ENCODE measurements at regions not wholly inside any gene's neighbourhood (a gene's known extent, or its start where the extent isn't known, plus 50 kb on each side); places are given as distances from the start of the nearest gene placed in this dataset.

DNA sequence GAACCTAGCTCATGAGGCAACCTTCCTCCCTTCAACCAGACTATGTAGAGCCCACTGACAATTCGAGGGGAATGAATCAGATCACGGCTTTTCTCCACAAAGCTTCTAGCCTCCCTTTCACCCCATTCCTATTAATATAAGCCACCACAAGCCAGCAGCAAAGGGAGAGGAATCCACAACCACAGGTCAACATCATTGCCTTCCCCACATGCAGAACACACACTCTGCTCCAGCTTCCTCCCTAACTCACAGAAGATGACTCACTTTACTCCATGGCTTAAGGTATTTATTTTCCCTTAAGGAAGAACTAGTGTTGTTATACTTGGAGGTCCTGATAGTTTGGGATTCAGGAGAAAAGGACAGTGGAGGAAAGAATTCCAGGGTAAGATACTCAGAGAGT lies 272.2 kb downstream of the C1D start:
- DNase-seq (ENCODE audit: low read depth in 1 of 2, low spot score in 2 of 2) = peak in 1 of 2 experiments; percentile 18
- Histone ChIP-seq H3K9me3 (replicated peaks) (no peaks in the 10 kb centered on the region), H3K27me3 (replicated peaks) (no peaks in the 10 kb centered on the region), H3K27ac (no peak overlapping the region), H3K4me1 (replicated peaks) (no peaks in the 10 kb centered on the region), H3K36me3 (no peaks in the 10 kb centered on the region), H3K4me3 (no peak overlapping the region)

DNA sequence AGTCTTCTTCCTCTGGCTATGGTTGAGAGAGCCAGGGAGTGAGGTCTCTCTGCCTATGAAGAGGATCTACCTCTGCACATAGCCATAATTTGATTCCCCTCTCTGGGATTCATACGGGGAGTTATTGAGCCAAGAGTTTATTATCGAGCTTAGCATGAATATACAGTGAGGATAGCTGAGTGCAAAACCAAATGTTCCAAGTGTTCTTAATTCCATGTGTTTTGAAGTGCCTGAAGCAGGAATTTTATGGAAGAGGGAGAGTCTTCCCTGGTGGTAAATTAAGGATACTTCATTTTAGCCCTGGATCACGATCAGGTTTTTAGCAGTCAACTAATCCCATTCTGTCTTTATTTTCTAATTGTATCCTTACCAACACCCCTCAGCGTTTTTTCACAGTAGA lies 270.6 kb downstream of the C1D start:
- no peak overlapping the region for H3K4me3 ChIP-seq
- no peaks in the 10 kb centered on the region for H3K9me3 ChIP-seq (replicated peaks)
- H3K4me1 ChIP-seq (replicated peaks) = no peaks in the 10 kb centered on the region
- no peaks in the 10 kb centered on the region for H3K27me3 ChIP-seq (replicated peaks)
- H3K36me3 ChIP-seq = no peaks in the 10 kb centered on the region
- no peak for DNase-seq (ENCODE audit: low read depth in 1 of 2, low spot score in 2 of 2)
- H3K27ac ChIP-seq = no peak overlapping the region

DNA sequence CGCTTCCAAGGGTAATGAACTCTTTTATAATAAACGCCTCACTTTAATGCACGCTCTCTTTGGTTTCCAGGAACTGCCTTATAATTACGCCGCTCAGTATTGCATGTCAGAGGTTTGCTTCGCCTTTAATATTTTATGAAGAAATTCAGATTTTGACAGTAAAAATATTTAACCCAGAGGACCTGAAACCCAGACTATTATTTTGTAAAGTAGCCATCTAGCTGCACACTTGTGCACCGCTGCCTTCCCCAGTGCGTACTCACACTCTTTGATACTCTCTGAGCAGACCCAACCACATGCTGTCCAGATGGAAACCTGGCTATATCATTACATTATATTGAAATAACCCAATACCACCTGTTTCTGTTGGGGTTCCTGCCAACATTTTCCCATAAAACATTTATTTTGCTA lies 270.1 kb downstream of the C1D start:
- DNase-seq (ENCODE audit: low read depth in 1 of 2, low spot score in 2 of 2) = no peak
- H3K4me3 ChIP-seq = no peak overlapping the region
- H3K9me3 ChIP-seq (replicated peaks) = no peaks in the 10 kb centered on the region
- no peak overlapping the region for H3K27ac ChIP-seq
- H3K4me1 ChIP-seq (replicated peaks) = no peaks in the 10 kb centered on the region; the same call in 1 of the 2 replicates
- no peaks in the 10 kb centered on the region for H3K27me3 ChIP-seq (replicated peaks)
- no peaks in the 10 kb centered on the region for H3K36me3 ChIP-seq

DNA sequence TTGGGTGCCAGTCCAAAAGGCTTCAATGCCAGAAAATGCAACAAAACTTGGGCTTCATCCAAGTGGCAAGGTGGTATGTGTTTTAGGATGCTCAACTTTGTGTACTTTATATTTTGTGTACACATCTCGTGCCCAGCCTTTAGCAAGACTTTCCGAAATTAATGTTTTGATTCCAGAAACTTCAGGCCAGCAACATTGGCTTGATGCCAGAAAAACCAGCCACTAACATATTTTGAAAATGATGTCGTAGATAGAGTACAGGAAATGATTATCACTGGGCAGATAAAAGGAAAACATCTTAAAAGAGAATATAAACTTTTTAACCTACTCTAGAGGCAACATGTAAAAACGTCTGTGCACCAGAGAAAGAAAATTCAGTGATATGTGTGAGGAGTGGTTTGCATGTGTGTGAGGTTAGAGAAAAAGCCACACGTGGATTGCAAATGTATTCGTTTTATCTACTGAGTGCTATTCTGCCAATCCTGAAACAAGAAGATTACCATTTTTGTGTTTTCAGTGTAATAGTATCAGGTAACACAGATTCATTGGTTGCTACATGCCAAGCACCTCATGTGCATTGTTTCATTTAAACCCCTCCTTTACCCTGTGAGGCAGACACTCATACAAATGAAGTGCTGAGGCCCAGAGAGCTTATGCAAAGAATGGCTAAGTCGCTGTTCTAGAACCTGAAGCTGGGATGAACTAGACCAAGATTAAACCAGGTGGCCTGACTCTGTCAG lies 264.8 kb downstream of the C1D start:
- Histone ChIP-seq H3K4me3 (no peak overlapping the region), H3K27me3 (replicated peaks) (no peaks in the 10 kb centered on the region), H3K36me3 (no peaks in the 10 kb centered on the region), H3K9me3 (replicated peaks) (no peaks in the 10 kb centered on the region), H3K27ac (no peak overlapping the region), H3K4me1 (replicated peaks) (peaks cover 6% of the 10 kb centered on the region)
- DNase-seq (ENCODE audit: low read depth in 1 of 2, low spot score in 2 of 2) = no peak

DNA sequence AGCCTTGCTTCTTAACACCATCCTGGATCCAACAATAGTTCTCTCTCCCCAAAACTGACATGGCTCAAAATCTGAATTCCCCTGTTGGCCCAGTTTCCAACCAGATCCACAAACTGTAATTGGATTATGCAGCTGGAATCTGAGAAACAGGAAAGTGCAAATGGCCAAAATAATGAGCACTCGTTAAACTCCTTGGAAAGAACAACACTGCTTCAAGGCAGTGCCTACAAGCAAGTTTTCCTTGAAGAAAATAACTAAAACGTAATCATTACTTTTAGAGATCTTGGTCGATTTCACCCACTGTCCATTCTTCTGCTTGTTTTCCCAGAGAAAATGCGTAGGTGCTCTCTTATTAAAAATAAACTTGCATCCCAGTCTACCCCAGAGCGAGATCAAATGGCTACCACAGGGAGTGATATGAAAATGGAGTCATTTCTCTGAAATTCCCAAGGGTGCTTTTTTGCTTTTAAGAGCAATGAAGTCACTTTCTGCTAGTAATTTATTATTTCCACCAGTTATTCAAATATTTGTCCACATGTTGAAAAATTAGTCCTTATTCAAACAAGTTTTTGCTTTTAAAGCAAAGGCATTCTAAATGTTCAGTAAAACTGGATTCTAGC lies 264.2 kb downstream of the C1D start:
- no peak overlapping the region for H3K4me3 ChIP-seq
- H3K27ac ChIP-seq = no peak overlapping the region
- H3K9me3 ChIP-seq (replicated peaks) = no peaks in the 10 kb centered on the region
- DNase-seq (ENCODE audit: low read depth in 1 of 2, low spot score in 2 of 2) = no peak
- H3K27me3 ChIP-seq (replicated peaks) = no peaks in the 10 kb centered on the region
- H3K36me3 ChIP-seq = no peaks in the 10 kb centered on the region
- H3K4me1 ChIP-seq (replicated peaks) = peaks cover 6% of the 10 kb centered on the region

DNA sequence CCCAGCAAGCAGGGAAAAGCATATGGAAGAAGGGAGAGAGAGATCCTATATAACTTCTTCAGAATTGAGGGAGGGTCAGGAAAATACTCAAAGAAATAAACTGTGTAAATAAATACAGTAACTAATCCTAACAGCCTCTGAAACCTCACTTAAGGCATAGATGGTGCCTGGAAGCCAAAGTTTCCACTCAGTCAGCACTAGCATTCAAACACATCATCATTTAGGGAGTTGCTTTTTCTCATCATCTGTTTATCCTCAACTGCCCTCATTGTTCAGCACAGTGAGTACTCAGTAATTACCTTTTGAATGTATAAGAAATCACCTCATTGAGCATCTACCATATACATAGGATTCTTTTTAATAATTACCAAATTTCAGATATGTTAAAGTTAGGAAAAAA lies 262.9 kb downstream of the C1D start:
- H3K4me1 ChIP-seq (replicated peaks) = peaks cover 6% of the 10 kb centered on the region
- H3K36me3 ChIP-seq = no peaks in the 10 kb centered on the region
- H3K27ac ChIP-seq = no peak overlapping the region
- H3K27me3 ChIP-seq (replicated peaks) = no peaks in the 10 kb centered on the region
- H3K9me3 ChIP-seq (replicated peaks) = no peaks in the 10 kb centered on the region
- no peak for DNase-seq (ENCODE audit: low read depth in 1 of 2, low spot score in 2 of 2)
- H3K4me3 ChIP-seq = no peak overlapping the region

DNA sequence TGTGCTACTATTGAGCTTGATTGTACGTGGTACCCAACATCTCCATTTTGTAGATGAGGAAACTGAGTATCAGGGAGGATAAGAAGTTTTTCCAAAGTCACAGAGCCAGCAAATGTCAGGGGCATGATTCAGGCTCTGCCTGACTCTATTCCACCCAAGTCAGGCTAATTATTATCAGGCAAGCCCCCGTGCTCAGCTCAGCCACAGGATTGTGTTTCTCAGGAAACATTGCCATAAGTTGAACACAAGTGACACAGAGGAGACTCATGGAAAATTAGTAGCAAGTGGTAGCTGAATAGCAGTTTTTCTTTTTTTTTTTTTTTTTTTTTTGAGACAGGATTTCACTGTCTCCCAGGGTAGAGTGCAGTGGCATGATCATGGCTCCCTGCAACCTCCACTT lies 260.5 kb downstream of the C1D start:
- Histone ChIP-seq H3K4me1 (replicated peaks) (peaks cover 6% of the 10 kb centered on the region), H3K27ac (no peak overlapping the region), H3K27me3 (replicated peaks) (no peaks in the 10 kb centered on the region), H3K36me3 (no peaks in the 10 kb centered on the region), H3K9me3 (replicated peaks) (no peaks in the 10 kb centered on the region), H3K4me3 (no peak overlapping the region)
- DNase-seq (ENCODE audit: low read depth in 1 of 2, low spot score in 2 of 2) = no peak

DNA sequence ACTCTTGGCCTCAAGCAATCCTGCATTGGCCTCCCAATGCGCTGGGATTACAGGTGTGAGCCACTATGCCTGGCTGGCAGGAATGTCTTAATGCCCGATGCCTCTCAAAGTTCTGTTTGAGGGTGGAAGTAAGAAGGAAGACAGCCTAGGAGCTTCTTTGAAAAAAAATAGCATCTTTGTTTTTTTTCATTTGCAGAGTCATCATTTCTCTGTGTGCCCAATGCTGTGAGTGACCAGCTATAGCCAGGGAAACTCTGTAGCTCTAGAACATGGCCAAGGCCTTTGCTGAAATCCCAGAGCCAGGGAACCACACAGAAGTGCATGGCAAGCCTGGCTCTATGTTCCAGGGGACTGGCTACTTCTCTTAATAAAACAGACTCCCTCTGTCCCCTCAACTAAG lies 260.0 kb downstream of the C1D start:
- no peak overlapping the region for H3K4me3 ChIP-seq
- no peak overlapping the region for H3K27ac ChIP-seq
- H3K27me3 ChIP-seq (replicated peaks) = no peaks in the 10 kb centered on the region
- no peaks in the 10 kb centered on the region for H3K9me3 ChIP-seq (replicated peaks)
- peaks cover 5% of the 10 kb centered on the region for H3K4me1 ChIP-seq (replicated peaks)
- DNase-seq (ENCODE audit: low read depth in 1 of 2, low spot score in 2 of 2) = no peak
- no peaks in the 10 kb centered on the region for H3K36me3 ChIP-seq

DNA sequence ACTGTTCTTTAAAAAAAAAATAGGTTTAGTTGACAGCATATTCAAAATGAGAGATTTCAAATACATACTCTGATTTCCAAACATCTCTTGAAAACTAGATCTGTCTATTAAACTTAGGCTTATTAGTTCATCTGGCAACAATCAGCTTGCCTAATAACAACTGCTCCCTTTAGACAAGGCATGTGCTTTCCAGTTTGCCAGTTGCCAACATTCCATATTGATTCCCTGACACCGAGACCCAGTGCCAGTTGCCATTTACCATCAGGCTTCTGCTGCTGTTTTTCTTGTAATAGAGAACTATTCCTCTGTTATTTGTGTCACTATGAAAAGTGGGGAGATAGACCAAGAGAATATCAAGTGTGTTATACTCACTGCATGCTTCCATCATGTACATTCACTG lies 256.0 kb downstream of the C1D start:
- Histone ChIP-seq H3K4me1 (replicated peaks) (no peaks in the 10 kb centered on the region), H3K36me3 (no peaks in the 10 kb centered on the region), H3K9me3 (replicated peaks) (no peaks in the 10 kb centered on the region), H3K4me3 (no peak overlapping the region), H3K27ac (no peak overlapping the region), H3K27me3 (replicated peaks) (no peaks in the 10 kb centered on the region)
- no peak for DNase-seq (ENCODE audit: low read depth in 1 of 2, low spot score in 2 of 2)

DNA sequence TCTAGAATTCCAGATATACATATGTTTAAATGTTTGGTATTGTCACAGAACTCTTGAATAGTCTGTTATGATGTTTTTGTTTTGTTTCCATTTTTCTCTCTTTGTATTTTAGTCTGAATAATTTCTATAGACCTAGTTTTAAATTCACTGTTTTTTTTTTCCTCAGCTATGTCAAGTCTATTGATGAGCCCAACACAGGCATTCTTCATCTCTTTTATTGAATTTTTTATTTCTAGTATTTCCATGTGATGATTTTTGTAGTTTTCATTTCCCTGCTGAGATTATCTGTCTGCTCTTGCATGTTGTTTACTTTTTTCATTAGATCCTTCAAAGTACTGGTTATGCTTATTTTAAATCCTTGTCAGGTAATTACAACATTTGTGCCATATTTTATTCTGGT lies 254.7 kb downstream of the C1D start:
- H3K36me3 ChIP-seq = no peaks in the 10 kb centered on the region
- H3K4me1 ChIP-seq (replicated peaks) = no peaks in the 10 kb centered on the region
- no peaks in the 10 kb centered on the region for H3K9me3 ChIP-seq (replicated peaks)
- no peak overlapping the region for H3K4me3 ChIP-seq
- no peaks in the 10 kb centered on the region for H3K27me3 ChIP-seq (replicated peaks)
- H3K27ac ChIP-seq = no peak overlapping the region
- DNase-seq (ENCODE audit: low read depth in 1 of 2, low spot score in 2 of 2) = no peak

DNA sequence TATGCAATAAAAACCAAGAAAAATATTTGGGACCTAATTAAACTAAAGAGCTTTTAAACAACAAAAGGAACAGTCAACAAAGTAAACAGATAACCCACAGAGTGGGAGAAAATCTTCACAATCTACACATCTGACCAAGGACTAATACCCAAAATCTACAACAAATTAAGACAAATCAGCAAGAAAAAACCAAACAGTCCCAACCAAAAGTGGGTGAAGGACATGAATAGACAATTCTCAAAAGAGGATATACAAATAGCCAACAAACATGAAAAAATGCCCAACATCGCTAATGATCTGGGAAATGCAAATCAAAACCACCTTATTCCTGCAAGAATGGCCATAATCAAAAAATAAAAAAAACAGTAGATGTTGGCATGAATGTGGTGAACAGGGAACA lies 250.1 kb downstream of the C1D start:
- no peaks in the 10 kb centered on the region; the same call in 1 of the 2 replicates for H3K9me3 ChIP-seq (replicated peaks)
- H3K27me3 ChIP-seq (replicated peaks) = no peaks in the 10 kb centered on the region
- H3K36me3 ChIP-seq = no peaks in the 10 kb centered on the region
- no peak overlapping the region for H3K4me3 ChIP-seq
- no peaks in the 10 kb centered on the region for H3K4me1 ChIP-seq (replicated peaks)
- DNase-seq (ENCODE audit: low read depth in 1 of 2, low spot score in 2 of 2) = no peak
- H3K27ac ChIP-seq = no peak overlapping the region

DNA sequence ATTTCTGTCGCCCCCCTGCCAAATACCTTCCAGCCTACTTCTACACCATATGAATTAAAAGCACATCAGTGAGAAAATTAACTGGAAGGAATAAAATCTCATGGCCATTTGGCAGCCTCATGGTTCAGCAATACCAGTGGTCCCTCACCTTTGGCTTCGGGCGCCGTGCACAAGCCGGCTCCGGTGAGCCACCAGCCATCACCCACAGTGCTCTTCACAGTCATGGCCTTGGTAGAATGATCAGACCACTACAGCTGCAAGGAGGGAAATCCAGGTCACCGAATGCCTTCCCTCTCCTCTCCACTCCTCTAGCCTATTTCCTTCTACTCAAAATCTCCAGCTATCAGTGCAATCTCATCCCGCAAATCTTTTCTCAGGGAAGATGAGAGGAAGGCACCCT lies 239.1 kb downstream of the C1D start:
- Histone ChIP-seq H3K27ac (no peak overlapping the region), H3K4me1 (replicated peaks) (peaks cover 12% of the 10 kb centered on the region; the same call in 1 of the 2 replicates), H3K4me3 (no peak overlapping the region), H3K36me3 (no peaks in the 10 kb centered on the region), H3K9me3 (replicated peaks) (0 out of 2 replicates have a peak, but pooled peaks cover 4% of the 10 kb centered on the region), H3K27me3 (replicated peaks) (no peaks in the 10 kb centered on the region)
- no peak for DNase-seq (ENCODE audit: low read depth in 1 of 2, low spot score in 2 of 2)

DNA sequence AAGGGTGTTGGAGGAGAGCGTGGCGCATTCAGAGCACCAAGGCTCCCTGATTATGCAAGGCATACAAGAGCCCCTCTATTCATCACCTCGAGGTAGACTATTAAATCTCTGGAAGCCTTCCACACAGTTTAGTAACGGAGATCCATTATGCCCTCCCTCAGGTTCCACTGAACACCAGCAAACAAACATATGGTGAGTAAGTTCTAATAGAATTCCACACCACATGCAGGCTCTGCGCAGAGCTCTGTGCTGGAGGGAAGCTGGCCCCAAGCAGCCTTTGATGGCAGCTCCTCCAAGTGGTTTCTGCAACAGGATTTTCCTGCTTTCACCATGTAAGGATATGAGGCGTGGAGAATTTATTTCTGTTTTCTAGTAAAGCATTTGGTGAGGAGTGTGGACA lies 238.6 kb downstream of the C1D start:
- Histone ChIP-seq H3K4me3 (no peak overlapping the region), H3K4me1 (replicated peaks) (peaks cover 12% of the 10 kb centered on the region; the same call in 1 of the 2 replicates), H3K9me3 (replicated peaks) (0 out of 2 replicates have a peak, but pooled peaks cover 4% of the 10 kb centered on the region), H3K27me3 (replicated peaks) (no peaks in the 10 kb centered on the region), H3K36me3 (no peaks in the 10 kb centered on the region), H3K27ac (no peak overlapping the region)
- DNase-seq (ENCODE audit: low read depth in 1 of 2, low spot score in 2 of 2) = no peak

DNA sequence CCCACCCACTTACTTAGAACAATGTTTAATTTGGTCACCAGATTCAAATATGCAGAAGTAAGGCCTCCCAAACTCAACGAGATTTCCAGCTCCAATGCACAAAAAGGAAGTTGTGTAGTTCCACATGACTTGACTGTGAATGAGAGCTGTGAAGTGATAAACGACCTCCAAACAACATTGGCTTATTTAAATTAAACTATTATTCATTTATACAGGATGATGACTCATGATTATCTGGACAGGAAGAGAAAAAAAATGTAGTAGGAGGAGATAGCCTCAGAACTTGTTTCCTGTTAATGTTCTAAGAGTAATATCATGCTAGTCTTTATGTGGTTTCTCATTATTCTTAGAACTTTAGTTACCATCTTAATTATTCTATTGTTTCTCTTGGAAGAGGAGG lies 237.3 kb downstream of the C1D start:
- H3K4me3 ChIP-seq = no peak overlapping the region

More for the DNA sequence above, 237.3 kb downstream of the C1D start:
- Histone ChIP-seq H3K27me3 (replicated peaks) (no peaks in the 10 kb centered on the region), H3K27ac (peak overlapping the region; percentile 32; the same call in 1 of the 2 replicates), H3K4me1 (replicated peaks) (peaks cover 12% of the 10 kb centered on the region; the same call in 1 of the 2 replicates), H3K36me3 (no peaks in the 10 kb centered on the region), H3K9me3 (replicated peaks) (0 out of 2 replicates have a peak, but pooled peaks cover 4% of the 10 kb centered on the region)
- peak in 1 of 2 experiments; percentile 9 for DNase-seq (ENCODE audit: low read depth in 1 of 2, low spot score in 2 of 2)

Measured in SJSA1 (cell line).